GM12875 (cell line): ENCODE measurements at regions not wholly inside any gene's neighbourhood (a gene's known extent, or its start where the extent isn't known, plus 50 kb on each side); places are given as distances from the start of the nearest gene placed in this dataset.

ENCODE experiments used
- H3K4me3 ChIP-seq: one replicate; pipeline ENCODE4 v1.5.1; 2011; ENCODE audit warnings: low read depth, low read length, control low read depth
- TF ChIP-seq, protein P1 (sequence below): IDR thresholded peaks from 2 replicates; pipeline ENCODE4 v1.5.1; 2011; ENCODE audit warnings: low read depth, mild to moderate bottlenecking, control low read depth, inconsistent platforms, low read length, moderate library complexity, borderline replicate concordance; ENCODE audit not compliant: insufficient read depth

GRCh38 chr18:66724664-66725356 is 120.9 kb upstream of the CDH19 start:
- TF ChIP-seq, protein P1, sequence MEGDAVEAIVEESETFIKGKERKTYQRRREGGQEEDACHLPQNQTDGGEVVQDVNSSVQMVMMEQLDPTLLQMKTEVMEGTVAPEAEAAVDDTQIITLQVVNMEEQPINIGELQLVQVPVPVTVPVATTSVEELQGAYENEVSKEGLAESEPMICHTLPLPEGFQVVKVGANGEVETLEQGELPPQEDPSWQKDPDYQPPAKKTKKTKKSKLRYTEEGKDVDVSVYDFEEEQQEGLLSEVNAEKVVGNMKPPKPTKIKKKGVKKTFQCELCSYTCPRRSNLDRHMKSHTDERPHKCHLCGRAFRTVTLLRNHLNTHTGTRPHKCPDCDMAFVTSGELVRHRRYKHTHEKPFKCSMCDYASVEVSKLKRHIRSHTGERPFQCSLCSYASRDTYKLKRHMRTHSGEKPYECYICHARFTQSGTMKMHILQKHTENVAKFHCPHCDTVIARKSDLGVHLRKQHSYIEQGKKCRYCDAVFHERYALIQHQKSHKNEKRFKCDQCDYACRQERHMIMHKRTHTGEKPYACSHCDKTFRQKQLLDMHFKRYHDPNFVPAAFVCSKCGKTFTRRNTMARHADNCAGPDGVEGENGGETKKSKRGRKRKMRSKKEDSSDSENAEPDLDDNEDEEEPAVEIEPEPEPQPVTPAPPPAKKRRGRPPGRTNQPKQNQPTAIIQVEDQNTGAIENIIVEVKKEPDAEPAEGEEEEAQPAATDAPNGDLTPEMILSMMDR: no peak
- no peak overlapping the region for H3K4me3 ChIP-seq

DNA sequence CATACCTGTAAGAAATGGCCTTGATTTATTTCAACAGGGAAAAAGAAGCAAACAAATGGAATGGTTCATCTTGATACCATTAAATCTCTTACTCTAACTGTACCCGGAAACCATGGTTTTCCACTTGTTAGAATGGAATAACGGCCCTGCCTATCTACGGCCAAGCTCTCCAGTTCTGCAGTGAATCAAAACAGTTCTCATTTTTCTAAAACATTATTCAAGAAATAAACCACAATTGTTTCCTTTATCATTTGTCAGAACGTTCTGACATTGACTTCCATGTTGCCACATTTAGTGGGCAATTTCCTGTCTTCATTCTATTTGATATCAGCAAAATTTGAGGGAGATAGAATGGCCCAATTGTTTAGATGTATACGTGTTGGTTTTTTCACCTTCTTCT is 118.8 kb upstream of the CDH19 start:
- TF ChIP-seq, protein P1: no peak

GRCh38 chr18:66708646-66709045 is 104.8 kb upstream of the CDH19 start:
- H3K4me3 ChIP-seq: no peak overlapping the region
- TF ChIP-seq, protein P1: no peak

More for the DNA sequence above, 118.8 kb upstream of the CDH19 start:
- no peak overlapping the region for H3K4me3 ChIP-seq

- H3K4me3 ChIP-seq: no peak overlapping the region
- TF ChIP-seq, protein P1: no peak
Observed at GRCh38 chr18:66707473-66707872, 103.6 kb upstream of the CDH19 start.

DNA sequence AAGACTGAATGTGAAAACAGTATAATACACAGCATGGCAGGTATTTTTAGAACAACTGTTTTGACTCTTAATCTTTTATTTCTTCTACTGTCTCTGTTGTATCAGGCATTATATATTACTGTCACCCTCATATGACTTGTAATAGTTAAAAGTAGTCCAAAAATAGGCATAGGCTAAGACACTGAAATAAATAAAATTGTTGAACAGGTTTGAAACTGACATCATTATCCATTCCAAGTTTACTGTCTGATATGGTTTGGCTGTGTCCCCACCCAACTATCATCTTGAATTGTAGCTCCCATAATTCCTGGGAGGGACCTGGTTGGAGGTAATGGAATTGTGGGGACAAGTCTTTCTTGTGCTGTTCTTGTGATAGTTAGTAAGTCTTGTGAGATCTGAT is 91.4 kb upstream of the CDH19 start:
- no peak overlapping the region for H3K4me3 ChIP-seq
- TF ChIP-seq, protein P1: no peak

DNA sequence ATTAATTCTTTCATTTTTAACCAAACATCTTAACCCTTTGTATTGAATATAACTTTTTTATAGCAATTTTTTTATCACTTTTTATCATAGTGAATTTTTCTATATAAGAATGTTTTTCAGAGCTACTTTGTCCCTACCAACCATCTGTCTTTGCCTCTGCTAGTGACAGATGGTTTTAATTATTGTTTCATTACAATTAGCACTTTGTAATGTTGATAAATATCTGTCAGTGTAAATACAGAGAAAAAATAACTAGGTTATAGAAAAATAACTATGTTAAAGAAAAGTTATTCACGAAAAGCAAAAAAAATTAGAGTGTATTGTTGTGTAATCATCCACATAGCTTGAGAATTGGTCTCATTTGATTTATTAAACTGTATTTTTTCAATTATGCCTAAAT is 91.0 kb upstream of the CDH19 start:
- TF ChIP-seq, protein P1: no peak
- H3K4me3 ChIP-seq: no peak overlapping the region

DNA sequence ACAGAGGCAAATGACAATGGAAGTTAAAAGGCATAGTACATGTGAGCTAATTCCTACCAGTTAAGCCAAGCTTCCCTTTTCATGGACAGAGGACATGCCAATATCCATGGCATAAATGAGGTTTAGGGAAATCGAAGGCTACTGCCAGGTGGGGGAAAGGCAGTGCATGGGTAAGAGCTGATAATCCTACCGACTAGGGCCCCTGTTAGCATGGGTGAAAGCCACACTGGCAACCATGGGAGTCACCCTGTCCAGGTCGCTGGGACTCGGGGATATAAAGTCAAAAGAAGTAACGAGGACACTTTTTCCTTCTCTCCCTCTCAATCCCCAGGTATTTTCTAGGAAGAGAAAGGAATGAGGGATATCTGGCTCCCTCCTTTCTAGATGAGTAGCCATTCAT is 83.7 kb upstream of the CDH19 start:
- no peak overlapping the region for H3K4me3 ChIP-seq
- TF ChIP-seq, protein P1: no peak
